ENCODE measurements at regions not wholly inside any gene's neighbourhood (a gene's known extent, or its start where the extent isn't known, plus 50 kb on each side); places are given as distances from the start of the nearest gene placed in this dataset.

- DNase-seq = no peak
These were observed 379.6 kb downstream of the HRH4 start for GRCh38 chr18:24840051-24840450.

DNA sequence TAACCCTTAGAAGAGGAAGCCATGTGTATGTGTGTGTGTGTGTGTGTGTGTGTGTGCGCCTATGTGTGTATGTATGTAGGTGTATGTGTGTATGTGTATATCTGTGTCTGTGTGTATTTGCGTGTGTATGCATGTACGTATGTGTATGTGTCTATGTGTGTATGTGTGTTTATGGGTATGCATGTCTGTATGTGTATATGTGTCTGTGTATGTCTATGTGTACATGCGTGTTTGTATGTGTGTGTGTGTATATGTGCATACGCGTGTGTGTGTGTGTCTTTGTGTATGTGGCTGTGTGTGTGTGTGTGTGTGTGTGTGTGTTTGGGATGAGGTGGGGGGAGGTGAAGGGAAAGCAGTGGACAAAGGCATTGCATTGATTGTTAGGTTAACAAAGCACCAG lies 380.2 kb downstream of the HRH4 start:
- DNase-seq = no peak

DNA sequence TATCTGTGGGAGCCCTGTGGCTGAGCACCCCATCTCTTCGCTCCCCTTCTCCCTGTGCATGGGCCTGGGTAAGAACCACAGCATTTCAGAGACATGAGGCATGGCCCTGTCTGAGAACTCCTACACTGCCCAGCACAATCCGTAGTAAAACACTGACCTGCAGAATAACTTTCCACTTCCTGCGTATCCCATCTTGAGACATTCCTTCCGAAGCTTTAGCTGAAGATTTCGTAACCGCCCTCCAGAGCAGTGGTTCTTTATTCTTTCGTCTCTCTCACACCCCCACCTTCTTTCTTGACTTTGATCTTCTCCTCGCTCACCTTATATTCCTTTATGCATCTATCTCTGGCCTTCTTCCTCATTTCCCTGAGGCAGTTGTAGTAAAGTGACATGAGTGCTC lies 381.1 kb downstream of the HRH4 start:
- no peak for DNase-seq

DNA sequence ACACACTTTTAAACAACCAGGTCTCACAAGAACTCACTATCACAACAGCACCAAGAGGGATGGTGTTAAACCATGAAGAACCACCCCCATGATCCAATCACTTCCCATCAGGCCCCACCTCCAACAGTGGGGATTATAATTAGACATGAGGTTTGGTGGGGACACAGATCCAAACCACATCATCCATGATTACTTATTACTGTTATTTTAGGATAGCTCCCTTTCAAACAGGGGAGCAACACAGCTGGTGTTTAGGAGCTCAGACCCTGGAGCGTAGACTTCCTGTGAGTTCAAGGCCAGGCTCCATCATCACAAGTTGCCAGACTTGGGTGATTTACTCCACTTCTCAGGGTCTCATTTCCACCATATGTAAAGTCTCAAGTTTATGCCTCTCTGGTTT lies 382.7 kb downstream of the HRH4 start:
- no peak for DNase-seq

- no peak for DNase-seq
These were observed 385.7 kb downstream of the HRH4 start for GRCh38 chr18:24846138-24846537.

GRCh38 chr18:24850532-24850931 lies 390.1 kb downstream of the HRH4 start:
- no peak for DNase-seq

DNA sequence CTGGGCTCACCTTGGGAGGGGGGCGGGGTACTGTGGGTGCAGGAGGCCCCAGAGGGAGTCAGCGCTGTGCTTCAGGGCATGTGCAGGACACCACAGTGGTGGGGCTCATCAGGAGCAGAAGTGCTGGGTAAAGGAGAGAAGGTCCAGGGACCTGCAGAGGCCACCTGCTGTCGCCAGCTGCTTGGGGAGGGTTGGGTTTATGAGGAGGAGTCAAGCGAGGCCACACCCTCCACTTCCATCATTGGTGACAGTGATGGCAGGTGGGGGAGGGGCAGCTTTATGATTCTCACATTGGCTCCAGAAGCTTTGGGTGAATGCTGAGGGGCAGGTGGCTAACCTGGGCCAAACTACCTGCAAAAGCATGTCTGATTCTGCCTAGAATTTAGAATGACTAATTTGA lies 392.6 kb downstream of the HRH4 start:
- peak; percentile 39 for DNase-seq

DNA sequence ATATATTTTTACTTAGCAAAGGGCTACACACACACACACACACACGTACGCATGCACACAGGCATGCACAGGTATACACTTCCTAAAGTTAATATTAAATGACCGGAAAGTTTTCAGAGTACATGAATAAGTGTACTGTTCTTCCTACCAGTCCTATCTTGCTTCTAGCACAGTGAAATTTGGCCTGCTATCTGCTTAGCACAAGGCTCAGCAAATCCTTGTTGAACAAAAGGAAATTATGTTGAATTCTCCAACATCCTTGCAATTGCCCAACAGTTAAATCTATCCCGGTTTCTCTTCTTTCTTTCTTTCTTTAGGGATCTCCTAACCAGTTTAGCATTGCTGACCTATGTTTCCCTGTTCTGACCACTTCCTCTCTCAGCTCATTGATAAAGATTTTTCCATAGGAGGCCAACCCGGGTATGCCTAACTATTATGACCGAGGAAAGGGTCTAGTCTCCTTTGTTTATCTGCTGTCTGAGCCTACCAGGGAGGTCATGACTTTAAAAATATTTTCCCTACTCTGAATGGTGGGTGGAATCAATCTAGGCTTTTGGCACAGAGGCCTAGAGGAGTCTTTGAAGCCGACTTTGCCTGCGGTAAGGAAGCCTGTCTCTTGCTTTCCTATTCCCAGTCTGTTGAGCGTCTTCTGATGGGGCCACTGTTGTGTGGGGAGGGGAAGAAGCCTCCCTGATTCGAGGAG lies 400.7 kb downstream of the HRH4 start:
- no peak for DNase-seq

- DNase-seq = no peak
These were observed 401.9 kb downstream of the HRH4 start for GRCh38 chr18:24862201-24862816.

DNA sequence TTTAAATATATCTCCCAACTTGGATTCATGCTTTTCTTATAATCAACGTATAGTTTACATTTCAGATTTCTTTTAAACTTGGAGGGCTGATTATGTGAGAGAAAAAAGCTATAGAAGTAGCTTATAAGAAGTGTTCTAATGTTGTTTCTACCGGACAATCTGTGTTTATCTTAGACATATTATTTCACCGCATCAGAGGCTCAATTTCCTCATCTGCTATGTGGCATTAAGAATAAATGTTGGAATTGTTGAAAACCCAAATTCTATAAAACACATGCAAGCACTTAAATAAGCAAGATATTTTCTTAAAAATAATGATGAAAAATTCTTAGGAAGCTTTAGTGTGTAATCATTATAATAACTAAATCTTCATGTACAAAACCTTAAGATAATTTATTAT lies 407.9 kb downstream of the HRH4 start:
- no peak for DNase-seq

- peak; percentile 78 for DNase-seq
These were observed 408.4 kb downstream of the HRH4 start for GRCh38 chr18:24868760-24869237.

DNA sequence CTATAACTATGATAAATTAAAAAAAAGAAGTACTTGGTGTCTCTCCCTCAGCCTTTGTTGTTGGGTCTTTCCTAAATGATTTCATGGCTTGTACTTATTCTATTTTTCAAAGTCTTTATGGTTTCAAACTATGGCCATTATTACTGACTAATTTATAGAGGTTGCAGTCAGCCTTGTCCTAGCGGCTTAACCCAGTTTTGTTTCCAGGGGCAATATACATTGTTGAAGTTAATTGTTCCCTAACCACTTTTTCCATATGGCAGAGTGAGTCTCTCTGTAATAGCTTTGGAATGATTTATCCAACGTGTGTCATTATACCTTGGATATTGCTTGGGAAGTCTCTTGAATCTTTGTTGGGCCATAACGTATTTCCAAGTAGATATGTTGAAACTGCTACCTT lies 408.8 kb downstream of the HRH4 start:
- DNase-seq = peak; percentile 79

DNA sequence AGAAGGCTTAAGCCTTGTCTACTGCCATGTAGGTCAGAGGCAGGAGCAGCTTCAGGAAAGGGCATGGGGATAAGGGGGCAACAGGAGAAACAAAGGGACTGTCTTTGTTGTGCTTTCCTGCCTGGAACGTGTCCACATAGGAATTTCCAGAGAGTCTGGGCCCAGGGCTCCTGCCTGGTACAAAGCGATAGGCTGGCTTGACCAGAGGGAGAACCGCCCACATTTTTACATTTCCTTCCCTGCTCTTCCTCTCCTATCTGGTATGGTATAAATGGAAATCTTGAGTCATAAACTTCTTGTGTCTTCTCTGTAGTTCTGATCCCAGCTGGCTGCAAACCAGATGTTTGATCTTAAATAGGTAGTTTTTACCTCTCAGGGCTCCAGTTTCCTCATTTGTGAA lies 414.8 kb downstream of the HRH4 start:
- no peak for DNase-seq

GRCh38 chr18:24875777-24876176 lies 415.3 kb downstream of the HRH4 start:
- DNase-seq = no peak

- DNase-seq = no peak
These were observed 415.8 kb downstream of the HRH4 start for GRCh38 chr18:24876266-24876665.

DNA sequence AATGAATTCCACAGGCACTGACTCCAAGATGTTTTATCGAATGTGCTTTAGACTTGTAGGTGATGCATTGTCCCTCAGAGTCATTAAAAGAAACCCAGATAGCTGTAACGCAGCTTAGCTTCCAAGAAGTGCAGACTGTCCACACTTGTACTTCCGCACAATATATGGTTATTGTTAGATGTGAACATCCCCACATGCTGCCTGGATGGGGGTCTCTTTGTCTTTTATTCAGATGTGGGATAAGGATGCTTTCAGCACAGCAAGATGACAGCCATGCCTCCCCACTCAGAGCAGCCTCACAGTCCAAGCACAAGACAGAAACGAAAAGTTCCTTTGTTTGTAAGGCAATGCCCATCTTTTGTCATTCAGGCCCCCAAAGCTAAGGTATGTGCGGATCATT lies 416.6 kb downstream of the HRH4 start:
- no peak for DNase-seq

- no peak for DNase-seq
These were observed 417.1 kb downstream of the HRH4 start for GRCh38 chr18:24877546-24877945.

DNA sequence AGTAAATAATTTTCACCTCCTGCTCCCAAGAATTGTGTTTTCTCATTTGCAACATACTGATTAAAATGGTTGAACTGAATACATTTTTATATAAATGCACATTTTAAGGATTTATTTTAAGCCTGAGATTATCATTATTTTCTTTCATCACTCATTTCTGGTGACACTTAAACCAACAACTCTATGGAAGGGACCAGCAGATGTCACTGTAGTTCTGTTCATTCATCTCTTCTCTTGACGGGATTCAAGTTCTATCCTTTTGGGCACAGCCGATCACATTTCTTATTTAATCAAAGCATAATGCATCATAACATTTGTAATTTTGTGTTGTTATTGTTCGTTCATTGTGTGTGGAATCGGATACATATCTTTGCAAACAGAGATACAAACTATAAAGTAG lies 417.9 kb downstream of the HRH4 start:
- peak; percentile 74 for DNase-seq

DNA sequence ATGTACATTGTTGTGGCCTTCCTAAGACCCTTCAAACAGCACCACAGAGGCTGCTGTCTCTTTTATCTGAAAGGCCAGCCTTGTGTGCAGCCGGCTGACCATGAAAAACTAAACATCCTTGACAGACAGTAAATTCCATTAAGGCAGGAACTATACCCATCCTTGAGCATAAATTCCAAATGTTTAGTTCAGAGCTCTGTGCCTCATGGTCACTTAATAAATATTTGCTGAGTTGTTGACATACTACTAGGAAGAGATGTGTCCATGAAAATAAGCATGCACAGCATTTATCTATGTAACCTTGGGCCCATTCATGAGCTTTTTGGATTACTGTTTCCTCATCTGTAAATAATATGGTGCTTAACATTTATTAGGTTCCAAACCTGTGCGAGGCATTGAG lies 424.8 kb downstream of the HRH4 start:
- DNase-seq = no peak

DNA sequence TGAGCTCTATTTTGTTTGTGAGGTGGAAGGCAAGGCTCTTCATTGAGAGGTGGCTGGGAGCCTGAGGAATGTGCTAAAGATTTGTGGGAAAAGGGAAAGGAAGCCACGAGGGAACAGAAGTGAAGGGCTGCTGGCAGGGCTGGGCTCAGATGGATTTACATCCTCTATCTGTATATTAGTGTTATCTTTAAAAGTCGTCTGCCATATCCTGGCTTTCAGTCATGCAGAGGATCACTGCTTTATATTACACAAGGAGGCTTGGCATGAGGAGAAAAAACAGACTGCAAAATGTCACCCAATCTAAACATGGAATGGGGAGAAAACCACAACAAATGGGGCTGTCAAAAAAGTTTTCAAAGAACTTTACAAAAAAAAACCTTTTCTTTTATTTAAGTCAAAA lies 434.4 kb downstream of the HRH4 start:
- DNase-seq = no peak

DNA sequence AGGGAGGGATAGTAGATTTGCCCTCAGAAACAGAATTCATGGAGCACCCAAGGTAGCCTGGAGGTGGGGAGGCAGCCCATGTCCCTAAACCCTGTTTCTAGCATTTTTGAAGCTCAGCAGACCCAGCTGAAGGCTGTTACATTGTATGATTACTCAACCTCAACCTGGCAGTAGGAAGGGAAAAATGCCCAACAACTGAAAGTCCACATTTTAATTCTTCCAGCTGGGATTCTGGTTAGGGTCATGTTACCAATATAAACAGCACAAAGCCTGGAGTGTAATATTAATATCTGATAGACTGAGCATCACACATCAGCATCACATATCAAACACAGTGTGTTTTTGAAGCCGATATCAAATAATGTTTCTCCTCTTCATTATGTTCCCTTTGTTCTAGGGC lies 437.0 kb downstream of the HRH4 start:
- DNase-seq = no peak

- no peak for DNase-seq
These were observed 441.7 kb downstream of the ZNF521 start for GRCh38 chr18:24910221-24910620.

DNA sequence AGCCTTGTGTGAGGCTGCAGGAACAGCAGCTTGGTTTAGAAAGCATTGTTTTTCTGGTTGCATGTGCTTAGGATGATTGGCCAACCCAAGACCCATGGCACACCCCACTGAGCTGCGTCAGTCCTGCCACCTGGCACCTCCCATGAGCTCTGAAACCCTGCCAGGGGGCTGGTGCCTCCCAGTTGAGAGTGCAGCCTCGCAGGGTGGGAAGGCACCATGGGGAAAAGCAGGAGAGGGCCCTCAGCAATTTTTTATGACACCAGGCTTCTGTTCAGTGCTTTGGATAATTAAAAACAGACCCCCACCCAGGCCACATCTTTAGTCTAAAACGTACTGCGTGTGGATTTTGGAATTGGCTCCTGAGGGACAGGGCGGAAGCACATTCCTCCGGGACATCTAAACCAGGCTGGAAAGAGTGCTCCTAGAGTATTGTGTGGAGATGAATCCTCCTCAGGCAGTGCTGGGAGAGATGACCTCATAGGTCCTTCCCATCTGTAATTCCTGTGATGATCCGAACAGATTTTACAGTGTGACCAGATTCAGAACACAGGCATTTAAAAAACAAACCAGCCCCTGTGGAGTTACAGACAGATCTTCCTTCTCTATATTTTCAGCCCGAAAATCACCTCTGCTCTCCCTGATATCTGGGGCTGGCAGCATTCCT lies 438.3 kb downstream of the ZNF521 start:
- peak; percentile 73 for DNase-seq

DNA sequence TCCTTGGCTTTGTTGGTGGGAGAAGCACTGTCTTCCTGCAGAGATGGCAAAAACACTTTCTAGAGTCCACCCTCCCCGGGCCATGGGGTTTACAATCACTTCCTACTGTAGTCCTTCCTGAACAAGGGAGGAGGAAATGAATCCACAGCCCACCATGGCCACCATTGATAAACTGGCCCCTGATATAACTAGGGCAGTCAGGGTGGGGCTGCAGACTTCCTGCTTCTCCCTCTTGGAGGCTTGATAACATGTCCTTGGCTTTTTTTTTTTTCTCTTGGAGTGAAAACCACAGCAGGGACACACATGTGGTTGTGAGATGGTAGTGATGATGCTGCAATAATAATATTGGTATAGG lies 437.8 kb downstream of the ZNF521 start:
- peak; percentile 49 for DNase-seq

GRCh38 chr18:24914685-24915084 lies 437.3 kb downstream of the ZNF521 start:
- DNase-seq = peak; percentile 63

Data from NCI-H69 (cell line).